ENCODE measurements at regions not wholly inside any gene's neighbourhood (a gene's known extent, or its start where the extent isn't known, plus 50 kb on each side); places are given as distances from the start of the nearest gene placed in this dataset.

DNA sequence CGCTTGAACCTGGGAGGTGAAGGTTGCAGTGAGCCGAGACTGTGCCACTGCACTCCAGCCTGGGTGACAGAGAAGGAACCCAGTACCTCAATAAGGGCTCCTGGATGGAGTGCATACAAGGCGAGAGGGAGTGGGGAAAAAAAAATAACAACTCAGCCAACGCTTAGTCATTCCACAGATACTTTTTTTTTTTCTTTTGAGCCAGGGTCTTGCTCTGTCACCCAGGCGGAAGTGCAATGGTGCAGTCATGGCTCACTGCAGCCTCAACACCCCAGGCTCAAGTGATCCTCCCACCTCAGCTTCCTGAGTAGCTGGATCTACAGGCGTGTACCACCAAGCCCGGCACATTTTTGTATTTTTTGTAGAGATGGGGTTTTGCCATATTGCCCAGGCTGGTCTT is 59.5 kb upstream of the GGTA1 start:
- Histone ChIP-seq H3K27ac (ENCODE audit: low read depth, low read length) (no peak overlapping the region), H2AFZ (ENCODE audit: low read length) (no peak overlapping the region), H2BK120ac (replicated peaks; ENCODE audit: low read depth, low read length) (no peak overlapping the region), H3K4me2 (ENCODE audit: insufficient read depth in 1 of 2, low read depth in 2 of 2, low read length in 2 of 2) (no peak overlapping the region), H4K20me1 (replicated peaks in 1 of 2; ENCODE audit: control insufficient read depth in 1 of 2, insufficient read depth in 2 of 2, low read length in 2 of 2) (peaks cover 0 to 2% of the 10 kb centered on the region in 2 experiments), H2BK5ac (ENCODE audit: low read depth, low read length) (no peak overlapping the region), H3K36me3 (ENCODE audit: control insufficient read depth in 2 of 4, insufficient read depth in 4 of 4, low read length in 3 of 4) (no peaks in the 10 kb centered on the region), H2BK12ac (ENCODE audit: low read depth, low read length) (no peak overlapping the region), H3K27me3 (replicated peaks in 1 of 4; ENCODE audit: control insufficient read depth in 3 of 4, extremely low read depth in 1 of 4, insufficient read depth in 3 of 4, low read length in 3 of 4) (no peaks in the 10 kb centered on the region; a peak in 1 of 7 replicates), H3K23me2 (ENCODE audit: low read depth, low read length) (no peaks in the 10 kb centered on the region), H3K9me3 (ENCODE audit: insufficient read depth in 2 of 2, low read depth in 1 of 2, low read length in 1 of 2) (no peaks in the 10 kb centered on the region), H4K8ac (ENCODE audit: extremely low read depth, insufficient read depth, low read length) (no peak overlapping the region), H2BK15ac (ENCODE audit: low read length) (no peak overlapping the region), H4K5ac (ENCODE audit: insufficient read length, low read depth, low read length) (no peak overlapping the region), H3K14ac (ENCODE audit: insufficient read length) (no peak overlapping the region), H3K23ac (ENCODE audit: insufficient read length) (no peak overlapping the region), H2BK20ac (ENCODE audit: low read length) (no peak overlapping the region), H2AK5ac (ENCODE audit: low read depth, low read length) (no peak overlapping the region), H3K79me1 (ENCODE audit: low read depth, low read length) (no peaks in the 10 kb centered on the region), H3K18ac (ENCODE audit: extremely low read depth, low read length) (no peak overlapping the region), H3K4ac (replicated peaks; ENCODE audit: insufficient read length, low read depth, low read length) (no peak overlapping the region), H4K91ac (replicated peaks; ENCODE audit: insufficient read length, low read length) (no peak overlapping the region), H3K4me3 (ENCODE audit: extremely low read depth in 1 of 4, insufficient read depth in 2 of 4, low read depth in 3 of 4, low read length in 4 of 4) (no peak overlapping the region), H3K56ac (replicated peaks; ENCODE audit: insufficient read length, low read depth, low read length) (no peak overlapping the region), H3K79me2 (ENCODE audit: control insufficient read depth in 1 of 2, insufficient read depth in 2 of 2, low read length in 2 of 2) (no peaks in the 10 kb centered on the region), H3K4me1 (replicated peaks in 1 of 4; ENCODE audit: control insufficient read depth in 3 of 4, insufficient read depth in 4 of 4, low read length in 3 of 4) (peaks cover 0 to 13% (median 9%) of the 10 kb centered on the region in 4 experiments; a peak in 5 of 7 replicates), H3K9ac (replicated peaks in 1 of 4; ENCODE audit: extremely low read depth in 1 of 4, low read depth in 3 of 4, low read length in 3 of 4) (no peak overlapping the region)
- DNase-seq (ENCODE audit: low read depth in 1 of 2, low spot score in 2 of 2) (no peak), FAIRE-seq (no peak)
- CTCF ChIA-PET (ENCODE audit: partially characterized antibody): interaction anchor here (0.7 to 5.8 kb wide), 5 partner anchors 39 to 136 kb away, joined by 3 to 28 read pairs (median 4); no protein-coding TSS in a partner anchor
- WGBS, 2 experiments (ENCODE audit: extremely low coverage in 1 of 2, insufficient coverage in 1 of 2, insufficient read length in 1 of 2, insufficient replicate concordance in 2 of 2, low coverage in 1 of 2, low lambda C conversion rate in 2 of 2, missing lambda C conversion rate in 1 of 2): 93% methylated on average over 7 of the region's 7 CpGs; no CpG with 5 or more reads in 1 of the 2 experiments
- POLR2A ChIA-PET (ENCODE audit: partially characterized antibody): no interaction called here
- TF ChIP-seq CTBP2 (IDR thresholded peaks at IDR 0.05; ENCODE audit: borderline replicate concordance, insufficient read depth, insufficient read length, low read length): no peak
- no peak for TF ChIP-seq SRF (IDR thresholded peaks at IDR 0.05; ENCODE audit: low read depth, low read length)
- no peak for TF ChIP-seq SP2 (IDR thresholded peaks at IDR 0.05; ENCODE audit: low read length)
